T47D (cell line): ENCODE measurements at regions not wholly inside any gene's neighbourhood (a gene's known extent, or its start where the extent isn't known, plus 50 kb on each side); places are given as distances from the start of the nearest gene placed in this dataset.
"Not testable (repeated sequence)": the region's sequence is repeated elsewhere in the genome, so short reads cannot be mapped to it uniquely, and the experiment has no call there.

Source experiments
- DNase-seq, 2 experiments: peaks; one replicate each; pipeline versions ENCODE4 v3.0.0 to v3.0.0-alpha.2; 2011 to 2012; ENCODE audit warnings: low read depth in 1 of 2, low spot score in 1 of 2
- in situ Hi-C: cut with HindIII; loops from 2 replicates; pipeline ENCODE4 v1.10.0; 2016; ENCODE audit warnings: low sequenced_read_pairs, low pct_unique_long_range_greater_than_20kb

DNA sequence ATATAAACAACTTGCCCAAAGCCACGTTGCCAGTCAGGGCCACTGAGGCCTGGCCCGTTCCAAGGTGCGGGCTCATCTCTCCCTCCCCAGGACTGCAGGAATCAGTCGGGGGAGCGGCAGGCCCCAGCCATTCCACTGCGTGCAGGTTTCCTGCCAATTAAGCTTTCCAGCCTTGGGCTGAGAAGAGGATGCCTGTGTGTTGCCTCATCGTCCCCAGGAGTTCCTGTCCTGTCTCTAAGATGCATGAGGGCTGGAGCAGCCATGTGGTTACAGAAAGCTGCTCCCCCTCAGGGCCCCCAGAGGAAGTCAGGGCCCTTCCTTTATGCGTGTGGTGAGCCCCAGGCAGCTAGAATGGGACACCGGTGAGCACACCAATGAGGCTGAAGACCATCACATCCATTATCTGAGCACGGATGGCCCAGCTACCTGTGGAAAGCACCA lies 57.7 kb upstream of the METTL9 start:
- DNase-seq, in situ Hi-C loops: not testable (repeated sequence)

- in situ Hi-C loops = not testable (repeated sequence)
Observed at GRCh38 chr16:21542075-21542474, 57.3 kb upstream of the METTL9 start.

GRCh38 chr16:21542491-21543124 lies 56.8 kb upstream of the METTL9 start:
- in situ Hi-C loops, DNase-seq: not testable (repeated sequence)

More at GRCh38 chr16:21542075-21542474, 57.3 kb upstream of the METTL9 start:
- not testable (repeated sequence) for DNase-seq

DNA sequence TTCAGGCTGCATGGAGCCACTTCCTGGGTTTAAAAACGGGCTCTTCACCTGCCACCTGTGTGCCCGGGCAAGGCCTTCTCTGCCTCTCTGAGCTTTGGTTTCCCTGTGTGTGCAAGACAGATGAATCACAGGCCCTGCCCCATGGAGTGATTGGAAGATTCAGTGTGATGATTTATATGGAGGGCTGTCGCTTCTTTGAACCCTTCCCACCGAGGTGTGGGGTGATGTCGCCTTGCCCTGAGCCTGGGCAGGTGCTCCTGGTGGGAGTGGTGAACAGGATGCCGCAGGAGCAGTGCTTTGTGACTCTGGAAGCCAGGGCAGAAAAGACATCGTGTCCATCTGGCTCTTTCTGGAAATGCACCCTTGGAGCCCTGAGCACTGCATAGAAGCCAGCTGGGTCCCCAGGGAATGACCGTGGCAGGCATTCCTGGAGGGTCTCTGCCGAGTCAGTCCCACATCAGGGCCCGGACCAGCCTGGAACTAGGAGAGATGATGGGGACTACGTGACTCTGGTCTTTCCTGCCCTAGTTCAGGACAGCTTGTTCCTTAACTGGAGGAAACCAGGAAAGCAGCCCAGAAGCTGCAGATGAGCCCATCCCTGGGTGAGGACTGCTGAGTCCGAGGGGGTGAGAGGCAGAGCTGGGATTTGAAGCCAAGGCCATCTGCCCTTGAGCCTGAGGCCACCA lies 56.1 kb upstream of the METTL9 start:
- in situ Hi-C loops, DNase-seq: not testable (repeated sequence)

DNA sequence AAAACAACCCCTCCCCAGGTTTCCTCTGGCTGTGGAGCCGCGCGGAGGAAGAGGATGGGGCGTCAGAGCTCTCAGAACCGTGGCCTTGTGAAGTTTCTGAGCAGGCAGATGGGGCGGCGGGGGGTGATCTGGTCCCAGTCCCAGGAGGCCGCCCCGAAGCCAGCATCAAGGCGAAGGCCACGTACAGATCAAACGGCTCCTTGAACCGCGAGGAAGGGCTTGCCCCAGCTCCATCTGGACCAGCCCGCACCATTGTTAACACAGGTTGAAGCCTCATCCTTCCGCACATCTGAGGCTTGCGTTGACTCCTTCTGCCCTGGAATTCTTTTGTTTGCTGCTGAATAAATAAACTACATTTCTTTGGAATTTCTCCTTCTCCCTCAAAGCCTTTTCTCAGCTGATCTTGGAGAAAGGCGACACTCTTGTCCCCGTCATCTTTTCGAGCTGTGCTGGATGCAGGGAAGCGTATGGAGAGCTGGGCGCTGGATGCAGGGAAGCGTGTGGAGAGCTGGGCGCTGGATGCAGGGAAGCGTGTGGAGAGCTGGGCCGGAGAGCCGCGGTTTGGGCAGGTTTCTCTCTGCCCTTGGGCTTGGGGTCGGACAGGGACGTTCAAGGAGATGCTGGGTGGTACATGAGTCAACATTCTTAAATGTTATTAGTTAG lies 53.6 kb upstream of the METTL9 start:
- DNase-seq, in situ Hi-C loops: not testable (repeated sequence)

DNA sequence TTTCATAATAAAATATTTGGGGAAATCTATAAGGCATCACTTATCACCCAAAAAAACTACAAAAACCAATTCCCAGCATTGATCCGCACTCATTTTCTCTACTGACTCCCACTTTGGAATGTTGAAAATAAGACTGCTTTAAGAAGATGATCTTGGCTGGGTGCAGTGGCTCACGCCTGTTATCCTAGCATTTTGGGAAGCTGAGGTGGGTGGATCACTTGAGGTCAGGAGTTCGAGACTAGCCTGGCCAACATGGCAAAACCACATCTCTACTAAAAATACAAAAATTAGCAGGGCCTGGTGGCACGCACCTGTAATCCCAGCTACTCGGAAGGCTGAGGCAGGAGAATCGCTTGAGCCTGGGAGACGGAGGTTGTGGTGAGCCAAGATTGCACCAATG lies 50.0 kb upstream of the METTL9 start:
- in situ Hi-C loops, DNase-seq: not testable (repeated sequence)
